ENCODE measurements at regions not wholly inside any gene's neighbourhood (a gene's known extent, or its start where the extent isn't known, plus 50 kb on each side); places are given as distances from the start of the nearest gene placed in this dataset.

DNA sequence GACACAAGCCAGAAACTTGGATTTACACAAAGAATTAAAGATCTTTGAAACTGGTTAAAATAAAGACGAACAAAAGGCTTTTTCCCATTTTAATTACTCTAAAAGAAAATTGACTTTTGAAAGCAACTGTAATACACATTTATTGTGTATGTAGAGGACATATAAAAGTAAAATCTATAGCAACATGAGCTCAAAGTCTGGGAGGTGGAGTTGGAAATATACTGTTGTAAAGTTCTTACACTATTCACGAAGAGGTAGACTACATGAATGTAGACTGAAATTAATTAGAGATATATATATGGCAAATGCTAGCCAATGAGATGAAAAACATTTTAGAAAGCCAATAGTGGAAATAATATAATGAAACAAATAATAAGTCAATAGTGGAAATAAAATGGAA is 251.0 kb downstream of the AHR start:
- WGBS = 68% methylated on average over 2 of the region's 2 CpGs
- Histone ChIP-seq H3K9me3 (peaks cover 0 to 7% (median 0%) of the 10 kb centered on the region in 4 donors), H3K27me3 (no peaks in the 10 kb centered on the region), H3K4me1 (peaks cover 4 to 29% (median 12%) of the 10 kb centered on the region in 4 donors), H3K36me3 (no peaks in the 10 kb centered on the region), H3K4me3 (no peak overlapping the region), H3K27ac (replicated peaks in 1 of 4) (no peak overlapping the region)
- no peak for TF ChIP-seq EP300 (IDR thresholded peaks at IDR 0.05)
- TF ChIP-seq POLR2A (IDR thresholded peaks at IDR 0.05; ENCODE audit: low read depth) = no peak
- TF ChIP-seq, protein P1, sequence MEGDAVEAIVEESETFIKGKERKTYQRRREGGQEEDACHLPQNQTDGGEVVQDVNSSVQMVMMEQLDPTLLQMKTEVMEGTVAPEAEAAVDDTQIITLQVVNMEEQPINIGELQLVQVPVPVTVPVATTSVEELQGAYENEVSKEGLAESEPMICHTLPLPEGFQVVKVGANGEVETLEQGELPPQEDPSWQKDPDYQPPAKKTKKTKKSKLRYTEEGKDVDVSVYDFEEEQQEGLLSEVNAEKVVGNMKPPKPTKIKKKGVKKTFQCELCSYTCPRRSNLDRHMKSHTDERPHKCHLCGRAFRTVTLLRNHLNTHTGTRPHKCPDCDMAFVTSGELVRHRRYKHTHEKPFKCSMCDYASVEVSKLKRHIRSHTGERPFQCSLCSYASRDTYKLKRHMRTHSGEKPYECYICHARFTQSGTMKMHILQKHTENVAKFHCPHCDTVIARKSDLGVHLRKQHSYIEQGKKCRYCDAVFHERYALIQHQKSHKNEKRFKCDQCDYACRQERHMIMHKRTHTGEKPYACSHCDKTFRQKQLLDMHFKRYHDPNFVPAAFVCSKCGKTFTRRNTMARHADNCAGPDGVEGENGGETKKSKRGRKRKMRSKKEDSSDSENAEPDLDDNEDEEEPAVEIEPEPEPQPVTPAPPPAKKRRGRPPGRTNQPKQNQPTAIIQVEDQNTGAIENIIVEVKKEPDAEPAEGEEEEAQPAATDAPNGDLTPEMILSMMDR (IDR thresholded peaks at IDR 0.05) = no peak
- no peak for TF ChIP-seq POLR2AphosphoS5 (IDR thresholded peaks at IDR 0.05)
- no peak for DNase-seq (ENCODE audit: extremely low spot score)
- intact Hi-C loops (cut with DNase I) = no loop called here

DNA sequence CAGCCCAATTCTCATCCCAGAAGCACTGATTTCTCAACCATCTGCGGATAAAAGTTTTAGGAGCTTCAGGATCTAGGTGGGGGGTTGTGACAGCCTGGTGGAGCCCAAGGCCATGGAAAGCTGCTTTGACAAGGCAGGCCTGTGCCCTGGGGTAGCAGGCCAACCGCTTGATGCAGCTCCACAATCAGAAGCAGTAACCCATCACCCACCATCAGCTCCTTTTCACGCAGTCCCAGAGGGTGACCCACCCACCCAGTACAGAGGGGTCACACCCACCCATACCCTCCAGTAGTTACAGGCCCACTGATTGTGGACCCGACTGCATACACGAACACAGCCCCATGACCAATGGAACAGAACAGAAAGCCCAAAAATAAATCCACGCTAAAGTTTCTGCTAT is 253.9 kb downstream of the AHR start:
- Histone ChIP-seq H3K4me3 (no peak overlapping the region), H3K36me3 (no peaks in the 10 kb centered on the region), H3K9me3 (peaks cover 0 to 7% (median 0%) of the 10 kb centered on the region in 4 donors), H3K4me1 (peaks cover 14 to 19% (median 17%) of the 10 kb centered on the region in 4 donors), H3K27me3 (no peaks in the 10 kb centered on the region), H3K27ac (replicated peaks in 1 of 4) (no peak overlapping the region)
- TF ChIP-seq POLR2A (IDR thresholded peaks at IDR 0.05; ENCODE audit: low read depth) (no peak), POLR2AphosphoS5 (IDR thresholded peaks at IDR 0.05) (no peak), EP300 (IDR thresholded peaks at IDR 0.05) (no peak)
- TF ChIP-seq, protein P1 (IDR thresholded peaks at IDR 0.05) = no peak
- intact Hi-C loops (cut with DNase I) = no loop called here
- 92% methylated on average over 6 of the region's 6 CpGs for WGBS
- DNase-seq (ENCODE audit: extremely low spot score) = no peak

DNA sequence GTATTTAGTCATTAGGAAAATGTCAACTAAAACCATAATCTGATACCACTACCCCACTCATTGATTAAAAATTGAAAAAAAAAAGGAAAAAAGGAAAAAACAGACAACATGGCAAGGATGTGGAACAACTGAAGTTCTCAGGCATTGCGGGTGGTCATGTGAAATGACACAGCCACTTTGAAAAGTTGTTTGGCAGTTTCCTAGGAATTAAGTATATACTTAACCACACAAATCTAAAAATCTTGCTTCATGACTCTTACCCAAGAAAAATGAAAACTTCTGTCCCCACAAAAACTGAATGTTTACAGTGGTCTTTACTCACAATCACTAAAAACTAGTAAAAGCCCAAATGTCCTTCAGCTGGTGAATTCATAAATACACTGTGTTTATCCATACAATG is 254.5 kb downstream of the AHR start:
- Histone ChIP-seq H3K4me1 (peaks cover 18 to 22% (median 20%) of the 10 kb centered on the region in 4 donors), H3K4me3 (no peak overlapping the region), H3K27ac (replicated peaks in 1 of 4) (no peak overlapping the region), H3K9me3 (peaks cover 0 to 7% (median 0%) of the 10 kb centered on the region in 4 donors), H3K27me3 (no peaks in the 10 kb centered on the region), H3K36me3 (no peaks in the 10 kb centered on the region)
- TF ChIP-seq, protein P1 (IDR thresholded peaks at IDR 0.05) = no peak
- TF ChIP-seq EP300 (IDR thresholded peaks at IDR 0.05) (no peak), POLR2AphosphoS5 (IDR thresholded peaks at IDR 0.05) (no peak), POLR2A (IDR thresholded peaks at IDR 0.05; ENCODE audit: low read depth) (no peak)
- no peak for DNase-seq (ENCODE audit: extremely low spot score)
- 97% methylated on average over 1 of the region's 1 CpG for whole genome bisulfite sequencing
- intact Hi-C loops (cut with DNase I) = no loop called here

- intact Hi-C loops (cut with DNase I) = no loop called here
Measured at GRCh38 chr7:17554341-17555015, 256.0 kb downstream of the AHR start.

More at GRCh38 chr7:17554341-17555015, 256.0 kb downstream of the AHR start:
- 79% methylated on average over 7 of the region's 7 CpGs for WGBS
- H3K36me3 ChIP-seq = no peaks in the 10 kb centered on the region
- no peak overlapping the region for H3K4me3 ChIP-seq
- no peak for DNase-seq (ENCODE audit: extremely low spot score)
- no peaks in the 10 kb centered on the region for H3K27me3 ChIP-seq
- H3K27ac ChIP-seq (replicated peaks in 1 of 4) = no peak overlapping the region
- TF ChIP-seq EP300 (IDR thresholded peaks at IDR 0.05) = no peak
- TF ChIP-seq, protein P1 (IDR thresholded peaks at IDR 0.05) = no peak
- TF ChIP-seq POLR2A (IDR thresholded peaks at IDR 0.05; ENCODE audit: low read depth) = no peak
- no peak for TF ChIP-seq POLR2AphosphoS5 (IDR thresholded peaks at IDR 0.05)
- H3K4me1 ChIP-seq = peaks cover 18 to 34% (median 26%) of the 10 kb centered on the region in 4 donors
- H3K9me3 ChIP-seq = peaks cover 0 to 3% (median 0%) of the 10 kb centered on the region in 4 donors

Measured in esophagus muscularis mucosa (tissue), 4 donors.